HG02840 (cell line): ENCODE measurements at regions not wholly inside any gene's neighbourhood (a gene's known extent, or its start where the extent isn't known, plus 50 kb on each side); places are given as distances from the start of the nearest gene placed in this dataset.

Experiments
- ATAC-seq: cut with Tn5 transposase; IDR thresholded peaks from one replicate; pipeline ENCODE4 v1.9.1; 2021; ENCODE audit warnings: mild to moderate bottlenecking, moderate library complexity, moderate number of reproducible peaks; ENCODE audit not compliant: unreplicated experiment, low FRiP score

- ATAC-seq, result no peak
These were observed 192.2 kb upstream of the FBXO11 start for GRCh38 chr2:48098539-48098938.

GRCh38 chr2:48104418-48104817, 198.1 kb upstream of the FBXO11 start:
- no peak for ATAC-seq

GRCh38 chr2:48105848-48106247, 199.6 kb upstream of the FBXO11 start:
- ATAC-seq, result no peak

- ATAC-seq, result no peak
These were observed 201.1 kb upstream of the FBXO11 start for GRCh38 chr2:48107326-48107925.

- ATAC-seq, result no peak
These were observed 202.2 kb upstream of the FBXO11 start for GRCh38 chr2:48108455-48108854.

GRCh38 chr2:48109491-48110204, 203.3 kb upstream of the FBXO11 start:
- no peak for ATAC-seq

- no peak for ATAC-seq
These were observed 204.0 kb upstream of the FOXN2 start for GRCh38 chr2:48110492-48110891.

GRCh38 chr2:48112911-48113680, 201.4 kb upstream of the FOXN2 start:
- no peak for ATAC-seq

- no peak for ATAC-seq
These were observed 200.7 kb upstream of the FOXN2 start for GRCh38 chr2:48113767-48114166.

- ATAC-seq, result peak; percentile 45
These were observed 200.2 kb upstream of the FOXN2 start for GRCh38 chr2:48114256-48114655.

- no peak for ATAC-seq
These were observed 198.0 kb upstream of the FOXN2 start for GRCh38 chr2:48116497-48116896.

- ATAC-seq, result no peak
These were observed 195.6 kb upstream of the FOXN2 start for GRCh38 chr2:48118895-48119294.

- no peak for ATAC-seq
These were observed 194.4 kb upstream of the FOXN2 start for GRCh38 chr2:48120112-48120511.

GRCh38 chr2:48120759-48121242, 193.7 kb upstream of the FOXN2 start:
- ATAC-seq, result no peak

GRCh38 chr2:48122166-48122565, 192.3 kb upstream of the FOXN2 start:
- no peak for ATAC-seq

GRCh38 chr2:48124592-48124991, 189.9 kb upstream of the FOXN2 start:
- no peak for ATAC-seq

- no peak for ATAC-seq
These were observed 188.3 kb upstream of the FOXN2 start for GRCh38 chr2:48126162-48126561.

GRCh38 chr2:48127612-48128191, 186.8 kb upstream of the FOXN2 start:
- ATAC-seq, result no peak

GRCh38 chr2:48129293-48129950, 185.1 kb upstream of the FOXN2 start:
- no peak for ATAC-seq

GRCh38 chr2:48131539-48132270, 182.8 kb upstream of the FOXN2 start:
- ATAC-seq, result no peak
